IMR-90 (cell line): ENCODE measurements at regions not wholly inside any gene's neighbourhood (a gene's known extent, or its start where the extent isn't known, plus 50 kb on each side); places are given as distances from the start of the nearest gene placed in this dataset.

Experiments used
- ATAC-seq: fragments of 200-7000 bp; cut with Tn5 transposase; 2 replicates; pipeline ENCODE4 v1.9.1; 2020; ENCODE audit warnings: low read depth, mild to moderate bottlenecking, moderate library complexity
- BruUV-seq: library from RNA; stranded (reverse); fragments of 400-500 nt; replicated peaks from 2 replicates; lab custom pipeline; 2021; lab: Mats Ljungman, UMichigan
- CTCF ChIA-PET: fragments of 300-600 bp; formaldehyde crosslinking; extraction: SDS; loops from one replicate; lab custom pipeline; 2021; ENCODE audit warnings: antibody characterized with exemption; lab: Yijun Ruan, JAX
- POLR2A ChIA-PET: fragments of 300-600 bp; sonication (Branson Sonifier 250); formaldehyde crosslinking; loops from one replicate; lab custom pipeline; 2022; ENCODE audit warnings: antibody characterized with exemption; ENCODE audit not compliant: unreplicated experiment; lab: Charles Lee
- DNase-seq: peaks from one replicate; pipeline ENCODE4 v3.0.0; 2013
- H2AFZ ChIP-seq: replicated peaks from 2 replicates; pipeline ENCODE3; 2013; ENCODE audit warnings: low read length, mild to moderate bottlenecking; ENCODE audit not compliant: poor library complexity
- H2AK5ac ChIP-seq: 2 replicates; pipeline ENCODE4 v1.6.1; 2013; ENCODE audit warnings: low read depth, low read length, inconsistent platforms
- H2AK9ac ChIP-seq: replicated peaks from 2 replicates; pipeline ENCODE3; 2013; ENCODE audit warnings: mild to moderate bottlenecking, low read depth, low read length, moderate library complexity; ENCODE audit not compliant: poor library complexity
- H2BK120ac ChIP-seq: 2 replicates; pipeline ENCODE4 v1.6.1; 2013; ENCODE audit warnings: low read depth, low read length, inconsistent platforms
- H2BK15ac ChIP-seq: 3 replicates; pipeline ENCODE4 v1.6.1; 2013; ENCODE audit warnings: low read depth, low read length, inconsistent platforms
- H2BK20ac ChIP-seq: 2 replicates; pipeline ENCODE4 v1.6.1; 2013; ENCODE audit warnings: low read depth, mild to moderate bottlenecking, inconsistent platforms, low read length, moderate library complexity
- H2BK5ac ChIP-seq: 2 replicates; pipeline ENCODE4 v1.6.1; 2013; ENCODE audit warnings: mild to moderate bottlenecking, low read depth, low read length, inconsistent platforms; ENCODE audit not compliant: poor library complexity, severe bottlenecking
- H3K14ac ChIP-seq: replicated peaks from 2 replicates; pipeline ENCODE4 v1.6.1; 2013; ENCODE audit warnings: low read depth, low read length, inconsistent platforms
- H3K18ac ChIP-seq: 2 replicates; pipeline ENCODE4 v1.6.1; 2013; ENCODE audit warnings: low read depth, low read length, control low read depth
- H3K23ac ChIP-seq: 2 replicates; pipeline ENCODE4 v1.6.1; 2013; ENCODE audit warnings: low read depth, low read length, inconsistent platforms
- H3K27ac ChIP-seq: 2 replicates; pipeline ENCODE4 v1.5.1; 2013; ENCODE audit warnings: mild to moderate bottlenecking, control low read depth, low read length; ENCODE audit not compliant: insufficient read depth
- H3K27me3 ChIP-seq: 2 replicates; pipeline ENCODE4 v1.6.1; 2013; ENCODE audit warnings: low read length; ENCODE audit not compliant: control insufficient read depth, insufficient read depth
- H3K36me3 ChIP-seq: 2 replicates; pipeline ENCODE4 v1.6.1; 2013; ENCODE audit warnings: low read length, mixed read lengths; ENCODE audit not compliant: control insufficient read depth, insufficient read depth
- H3K4ac ChIP-seq: 2 replicates; pipeline ENCODE4 v1.6.1; 2013; ENCODE audit warnings: low read depth, low read length, inconsistent platforms
- H3K4me1 ChIP-seq: 2 replicates; pipeline ENCODE4 v1.6.1; 2013; ENCODE audit warnings: low read length, mixed read lengths; ENCODE audit not compliant: control insufficient read depth, insufficient read depth
- H3K4me2 ChIP-seq: 2 replicates; pipeline ENCODE4 v1.6.1; 2013; ENCODE audit warnings: low read depth, mild to moderate bottlenecking, control low read depth, low read length, moderate library complexity
- H3K4me3 ChIP-seq: 2 replicates; pipeline ENCODE4 v1.5.1; 2013; ENCODE audit warnings: low read depth, mild to moderate bottlenecking, control low read depth, low read length, moderate library complexity; ENCODE audit not compliant: insufficient read depth
- H3K56ac ChIP-seq: 2 replicates; pipeline ENCODE4 v1.6.1; 2013; ENCODE audit warnings: low read length, inconsistent platforms; ENCODE audit not compliant: insufficient read depth; ENCODE audit errors: extremely low read depth
- H3K79me1 ChIP-seq, 2 experiments: 2 replicates each; pipeline ENCODE4 v1.6.1; 2013; ENCODE audit warnings: low read length in 2 of 2, inconsistent platforms in 1 of 2, low read depth in 1 of 2
- H3K9ac ChIP-seq: 2 replicates; pipeline ENCODE4 v1.6.1; 2013; ENCODE audit warnings: low read depth, low read length, control low read depth
- H3K9me1 ChIP-seq: 2 replicates; pipeline ENCODE4 v1.6.1; 2013; ENCODE audit warnings: low read length, inconsistent platforms; ENCODE audit not compliant: insufficient read depth
- H3K9me3 ChIP-seq: 2 replicates; pipeline ENCODE4 v1.6.1; 2013; ENCODE audit warnings: low read length; ENCODE audit not compliant: control insufficient read depth, insufficient read depth
- H4K20me1 ChIP-seq: 2 replicates; pipeline ENCODE4 v1.6.1; 2013; ENCODE audit warnings: low read length, inconsistent platforms; ENCODE audit not compliant: insufficient read depth
- H4K5ac ChIP-seq: 2 replicates; pipeline ENCODE4 v1.6.1; 2013; ENCODE audit warnings: mild to moderate bottlenecking, low read depth, low read length, control low read depth
- H4K8ac ChIP-seq, 2 experiments: 2 replicates each; pipeline ENCODE4 v1.6.1; 2013; ENCODE audit warnings: low read depth in 2 of 2, low read length in 2 of 2, control low read depth in 1 of 2, inconsistent platforms in 1 of 2
- H4K91ac ChIP-seq: 2 replicates; pipeline ENCODE4 v1.6.1; 2013; ENCODE audit warnings: low read depth, low read length, inconsistent platforms; ENCODE audit not compliant: insufficient read depth
- BHLHE40 ChIP-seq: fragments of 150-350 bp; IDR thresholded peaks from 2 replicates; pipeline ENCODE4 v1.6.1; 2016; ENCODE audit warnings: mild to moderate bottlenecking, low read depth, low read length
- CEBPB ChIP-seq: IDR thresholded peaks from 2 replicates; pipeline ENCODE4 v1.6.1; 2012; ENCODE audit warnings: low read depth, low read length, improper control_type of control experiment
- CHD1 ChIP-seq: IDR thresholded peaks from 2 replicates; pipeline ENCODE4 v1.6.1; 2012; ENCODE audit warnings: low read depth, low read length, improper control_type of control experiment
- FOS ChIP-seq: fragments of 150-350 bp; IDR thresholded peaks from 2 replicates; pipeline ENCODE4 v1.6.1; 2016; ENCODE audit warnings: low read depth, low read length
- MAFK ChIP-seq: IDR thresholded peaks from 2 replicates; pipeline ENCODE4 v1.6.1; 2012; ENCODE audit warnings: low read depth, low read length, improper control_type of control experiment
- MAZ ChIP-seq: IDR thresholded peaks from 2 replicates; pipeline ENCODE4 v1.6.1; 2012; ENCODE audit warnings: low read depth, mild to moderate bottlenecking, low read length, improper control_type of control experiment, moderate library complexity, borderline replicate concordance
- MXI1 ChIP-seq: IDR thresholded peaks from 2 replicates; pipeline ENCODE4 v1.6.1; 2012; ENCODE audit warnings: low read depth, mild to moderate bottlenecking, low read length, moderate library complexity, borderline replicate concordance
- NFE2L2 ChIP-seq: fragments of 150-350 bp; IDR thresholded peaks from 2 replicates; pipeline ENCODE4 v1.6.1; 2016; ENCODE audit warnings: low read depth, mild to moderate bottlenecking, low read length
- POLR2A ChIP-seq: IDR thresholded peaks from 2 replicates; pipeline ENCODE4 v1.6.1; 2012; ENCODE audit warnings: mild to moderate bottlenecking, low read depth, low read length
- RAD21 ChIP-seq: IDR thresholded peaks from 2 replicates; pipeline ENCODE4 v1.6.1; 2012; ENCODE audit warnings: low read length, improper control_type of control experiment
- RCOR1 ChIP-seq: IDR thresholded peaks from 2 replicates; pipeline ENCODE4 v1.6.1; 2012; ENCODE audit warnings: mild to moderate bottlenecking, low read length, improper control_type of control experiment; ENCODE audit not compliant: insufficient replicate concordance
- RFX5 ChIP-seq: IDR thresholded peaks from 2 replicates; pipeline ENCODE4 v1.8.0; 2012; ENCODE audit warnings: low read depth, mild to moderate bottlenecking, low read length, moderate library complexity
- SMC3 ChIP-seq: fragments of 150-350 bp; IDR thresholded peaks from 2 replicates; pipeline ENCODE4 v1.6.1; 2016; ENCODE audit warnings: low read depth, mild to moderate bottlenecking, antibody characterized with exemption, low read length, moderate library complexity
- WGBS, 2 experiments: methylation state at CpG; one replicate each; pipeline versions ENCODE4 v1.1.5 to v1.1.7; 2013; ENCODE audit warnings: missing lambda C conversion rate in 2 of 2; ENCODE audit not compliant: insufficient read length in 1 of 2; ENCODE audit errors: extremely low coverage in 2 of 2; 5-methylcytosine and 5-hydroxymethylcytosine counted together
- dilution Hi-C: fragments of 300-500 bp; cut with HindIII; formaldehyde crosslinking; loops from one replicate; pipeline ENCODE4 v1.14.3; 2018; ENCODE audit warnings: low sequenced_read_pairs; ENCODE audit not compliant: unreplicated experiment
- in situ Hi-C: fragments of 300-500 bp; cut with MboI; formaldehyde crosslinking; loops from 3 replicates; pipeline ENCODE4 v1.14.3; 2019; ENCODE audit warnings: low sequenced_read_pairs, inconsistent platforms, mixed read lengths
- intact Hi-C: fragments of 100-400 bp; cut with micrococcal nuclease; formaldehyde crosslinking; loops from 2 replicates; pipeline ENCODE4 v1.10.0; 2022
- TF ChIP-seq, protein P1 (sequence below): conservative IDR thresholded peaks from 2 replicates; pipeline ENCODE4 v1.5.1; 2012; ENCODE audit warnings: mild to moderate bottlenecking, low read depth, low read length, improper control_type of control experiment
- TF ChIP-seq, protein P2 (sequence below): fragments of 150-350 bp; IDR thresholded peaks from 2 replicates; pipeline ENCODE4 v1.6.1; 2017; ENCODE audit warnings: mild to moderate bottlenecking, antibody characterized with exemption, low read length, low read depth
- TF ChIP-seq, protein P3 (sequence below): fragments of 150-350 bp; IDR thresholded peaks from 2 replicates; pipeline ENCODE4 v1.6.1; 2016; ENCODE audit warnings: low read depth, mild to moderate bottlenecking, low read length, moderate library complexity, borderline replicate concordance

DNA sequence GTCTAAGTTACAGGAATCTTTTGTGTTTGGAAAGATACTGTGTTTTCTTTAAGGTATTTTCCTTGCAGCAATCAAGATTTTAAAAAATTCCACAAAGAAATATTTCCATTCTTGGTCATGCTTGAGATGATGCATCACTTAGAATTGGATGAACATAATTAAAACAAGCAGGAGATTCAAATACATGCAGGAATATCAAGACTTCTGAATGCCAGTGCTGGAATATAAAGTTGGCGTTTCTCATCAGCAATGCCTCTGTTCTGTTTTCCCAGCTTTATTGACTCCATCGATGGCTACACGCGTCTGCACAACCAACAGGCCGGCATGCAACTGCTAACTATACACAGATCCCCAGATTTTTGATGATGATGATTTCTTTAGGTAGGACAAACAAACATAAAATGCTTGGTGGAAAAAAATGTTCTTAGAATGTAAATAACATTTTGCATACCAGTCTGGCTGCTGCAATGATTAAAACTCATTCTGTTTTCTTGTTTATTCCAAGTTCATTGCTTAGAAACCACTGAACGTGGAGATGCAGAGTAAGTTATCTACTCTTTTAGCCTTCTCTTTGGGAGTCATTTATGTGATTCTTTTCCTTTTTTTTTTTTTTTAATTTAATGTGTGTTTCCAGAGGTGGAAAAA lies 91.3 kb upstream of the FAM171A1 start:
- no peak overlapping the region for H3K23ac ChIP-seq
- H3K36me3 ChIP-seq, result no peaks in the 10 kb centered on the region
- ChIA-PET CTCF (interaction anchor here (0.7 to 1.5 kb wide), 10 partner anchors 12 to 262 kb away, joined by 3 to 13 read pairs (median 4); partner anchors contain the start of gene ITGA8), POLR2A (no interaction called here)
- 0 out of 2 replicates have a peak, but pooled peaks have one; percentile 17 for ATAC-seq
- H2BK20ac ChIP-seq, result peak overlapping the region; percentile 71; the same call in 1 of the 2 replicates
- peaks cover 5% of the 10 kb centered on the region for H3K4me1 ChIP-seq
- no peaks in the 10 kb centered on the region for H3K79me1 ChIP-seq
- H3K18ac ChIP-seq, result no peak overlapping the region
- H3K9me3 ChIP-seq, result peaks cover 2% of the 10 kb centered on the region
- intact Hi-C loops, result no loop called here
- no peak overlapping the region for H4K8ac ChIP-seq
- H3K27ac ChIP-seq, result no peak overlapping the region
- H2AFZ ChIP-seq, result no peak overlapping the region
- TF ChIP-seq FOS (no peak), MXI1 (no peak), SMC3 (no peak), MAFK (no peak), RFX5 (no peak), RCOR1 (no peak), POLR2A (no peak), RAD21 (no peak), NFE2L2 (no peak), BHLHE40 (no peak), CEBPB (no peak), MAZ (no peak), CHD1 (no peak)
- TF ChIP-seq, protein P1, sequence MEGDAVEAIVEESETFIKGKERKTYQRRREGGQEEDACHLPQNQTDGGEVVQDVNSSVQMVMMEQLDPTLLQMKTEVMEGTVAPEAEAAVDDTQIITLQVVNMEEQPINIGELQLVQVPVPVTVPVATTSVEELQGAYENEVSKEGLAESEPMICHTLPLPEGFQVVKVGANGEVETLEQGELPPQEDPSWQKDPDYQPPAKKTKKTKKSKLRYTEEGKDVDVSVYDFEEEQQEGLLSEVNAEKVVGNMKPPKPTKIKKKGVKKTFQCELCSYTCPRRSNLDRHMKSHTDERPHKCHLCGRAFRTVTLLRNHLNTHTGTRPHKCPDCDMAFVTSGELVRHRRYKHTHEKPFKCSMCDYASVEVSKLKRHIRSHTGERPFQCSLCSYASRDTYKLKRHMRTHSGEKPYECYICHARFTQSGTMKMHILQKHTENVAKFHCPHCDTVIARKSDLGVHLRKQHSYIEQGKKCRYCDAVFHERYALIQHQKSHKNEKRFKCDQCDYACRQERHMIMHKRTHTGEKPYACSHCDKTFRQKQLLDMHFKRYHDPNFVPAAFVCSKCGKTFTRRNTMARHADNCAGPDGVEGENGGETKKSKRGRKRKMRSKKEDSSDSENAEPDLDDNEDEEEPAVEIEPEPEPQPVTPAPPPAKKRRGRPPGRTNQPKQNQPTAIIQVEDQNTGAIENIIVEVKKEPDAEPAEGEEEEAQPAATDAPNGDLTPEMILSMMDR, result no peak
- TF ChIP-seq, protein P2, sequence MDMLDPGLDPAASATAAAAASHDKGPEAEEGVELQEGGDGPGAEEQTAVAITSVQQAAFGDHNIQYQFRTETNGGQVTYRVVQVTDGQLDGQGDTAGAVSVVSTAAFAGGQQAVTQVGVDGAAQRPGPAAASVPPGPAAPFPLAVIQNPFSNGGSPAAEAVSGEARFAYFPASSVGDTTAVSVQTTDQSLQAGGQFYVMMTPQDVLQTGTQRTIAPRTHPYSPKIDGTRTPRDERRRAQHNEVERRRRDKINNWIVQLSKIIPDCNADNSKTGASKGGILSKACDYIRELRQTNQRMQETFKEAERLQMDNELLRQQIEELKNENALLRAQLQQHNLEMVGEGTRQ, result no peak
- TF ChIP-seq, protein P3, sequence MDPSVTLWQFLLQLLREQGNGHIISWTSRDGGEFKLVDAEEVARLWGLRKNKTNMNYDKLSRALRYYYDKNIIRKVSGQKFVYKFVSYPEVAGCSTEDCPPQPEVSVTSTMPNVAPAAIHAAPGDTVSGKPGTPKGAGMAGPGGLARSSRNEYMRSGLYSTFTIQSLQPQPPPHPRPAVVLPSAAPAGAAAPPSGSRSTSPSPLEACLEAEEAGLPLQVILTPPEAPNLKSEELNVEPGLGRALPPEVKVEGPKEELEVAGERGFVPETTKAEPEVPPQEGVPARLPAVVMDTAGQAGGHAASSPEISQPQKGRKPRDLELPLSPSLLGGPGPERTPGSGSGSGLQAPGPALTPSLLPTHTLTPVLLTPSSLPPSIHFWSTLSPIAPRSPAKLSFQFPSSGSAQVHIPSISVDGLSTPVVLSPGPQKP, result no peak
- H2AK9ac ChIP-seq, result no peak overlapping the region
- H3K4me2 ChIP-seq, result no peak overlapping the region
- H4K5ac ChIP-seq, result no peak overlapping the region
- H3K4ac ChIP-seq, result no peak overlapping the region
- WGBS, 2 experiments, result no CpG with 5 or more reads among the region's 6 CpGs
- no peaks in the 10 kb centered on the region; the same call in 1 of the 2 replicates for H4K20me1 ChIP-seq
- no peak overlapping the region for H3K14ac ChIP-seq
- no peak for DNase-seq
- H2BK15ac ChIP-seq, result no peak overlapping the region
- H3K56ac ChIP-seq, result no peak overlapping the region
- no peak overlapping the region for H3K9ac ChIP-seq
- no peak overlapping the region for H4K91ac ChIP-seq
- no TSS peak for BruUV-seq
- H2AK5ac ChIP-seq, result no peak overlapping the region
- H3K9me1 ChIP-seq, result peaks cover 7% of the 10 kb centered on the region
- peaks cover 9% of the 10 kb centered on the region for H3K27me3 ChIP-seq
- dilution Hi-C loops, result no loop called here
- no peak overlapping the region for H2BK120ac ChIP-seq
- no peak overlapping the region for H2BK5ac ChIP-seq
- H3K4me3 ChIP-seq, result no peak overlapping the region
- in situ Hi-C loops, result no loop called here
